ENCODE measurements at regions not wholly inside any gene's neighbourhood (a gene's known extent, or its start where the extent isn't known, plus 50 kb on each side); places are given as distances from the start of the nearest gene placed in this dataset.

- no peaks in the 10 kb centered on the region for H3K36me3 ChIP-seq (ENCODE audit: low read depth, low read length)
- CTCF ChIA-PET: interaction anchor here (0.9 kb wide), 1 partner anchor 173 kb away, joined by 4 read pairs; no protein-coding TSS in a partner anchor
These were observed 174.5 kb upstream of the TRPC4 start for GRCh38 chr13:38044067-38044466.

GRCh38 chr13:38042771-38043170, 173.2 kb upstream of the TRPC4 start:
- no peaks in the 10 kb centered on the region for H3K27me3 ChIP-seq (ENCODE audit: low read length)
- POLR2A ChIA-PET (ENCODE audit: unreplicated experiment): no interaction called here
- H3K36me3 ChIP-seq (ENCODE audit: low read depth, low read length): no peaks in the 10 kb centered on the region
- no peak overlapping the region for H3K9ac ChIP-seq (ENCODE audit: low read length)
- H3K4me2 ChIP-seq (ENCODE audit: low read length): no peak overlapping the region
- TF ChIP-seq CTCF (conservative IDR thresholded peaks at IDR 0.05; ENCODE audit: low read depth, low read length) (no peak), EZH2 (IDR thresholded peaks at IDR 0.05; ENCODE audit: low read length, unreplicated experiment) (no peak), EZH2phosphoT487 (IDR thresholded peaks at IDR 0.05; ENCODE audit: borderline replicate concordance, low read length) (no peak)
- H4K20me1 ChIP-seq (ENCODE audit: low read length): no peaks in the 10 kb centered on the region
- no peaks in the 10 kb centered on the region for H3K79me2 ChIP-seq (ENCODE audit: low read length)
- no peak for ATAC-seq
- H3K9me3 ChIP-seq (ENCODE audit: low read length): no peaks in the 10 kb centered on the region
- no peak overlapping the region for H2AFZ ChIP-seq (ENCODE audit: low read length)
- no peaks in the 10 kb centered on the region for H3K9me2 ChIP-seq (replicated peaks; ENCODE audit: low read length)
- no TSS peak for BruUV-seq (replicated peaks)
- H3K4me1 ChIP-seq (ENCODE audit: insufficient read depth, low read length): no peaks in the 10 kb centered on the region
- CTCF ChIA-PET: no interaction called here
- no peak overlapping the region for H3K4me3 ChIP-seq (ENCODE audit: low read length)
- intact Hi-C loops (cut with micrococcal nuclease): no loop called here
- H3K27ac ChIP-seq (ENCODE audit: low read length): no peak overlapping the region
- no peaks in the 10 kb centered on the region for H3F3A ChIP-seq (ENCODE audit: low read length, unreplicated experiment)
- DNase-seq: no peak

More at GRCh38 chr13:38044067-38044466, 174.5 kb upstream of the TRPC4 start:
- H3K27ac ChIP-seq (ENCODE audit: low read length): no peak overlapping the region
- H3K9ac ChIP-seq (ENCODE audit: low read length): no peak overlapping the region
- no peaks in the 10 kb centered on the region for H3K9me3 ChIP-seq (ENCODE audit: low read length)
- H2AFZ ChIP-seq (ENCODE audit: low read length): no peak overlapping the region
- POLR2A ChIA-PET (ENCODE audit: unreplicated experiment): no interaction called here
- no peak overlapping the region for H3K4me3 ChIP-seq (ENCODE audit: low read length)
- no peaks in the 10 kb centered on the region for H3F3A ChIP-seq (ENCODE audit: low read length, unreplicated experiment)
- ATAC-seq: no peak
- H3K4me2 ChIP-seq (ENCODE audit: low read length): no peak overlapping the region
- H3K4me1 ChIP-seq (ENCODE audit: insufficient read depth, low read length): no peaks in the 10 kb centered on the region
- H3K9me2 ChIP-seq (replicated peaks; ENCODE audit: low read length): no peaks in the 10 kb centered on the region
- no peak for DNase-seq
- intact Hi-C loops (cut with micrococcal nuclease): loop anchor here (2.0 kb wide), 1 partner anchor 403 kb away; no protein-coding TSS in a partner anchor
- no peaks in the 10 kb centered on the region for H3K27me3 ChIP-seq (ENCODE audit: low read length)
- no TSS peak for BruUV-seq (replicated peaks)
- no peaks in the 10 kb centered on the region for H4K20me1 ChIP-seq (ENCODE audit: low read length)
- no peaks in the 10 kb centered on the region for H3K79me2 ChIP-seq (ENCODE audit: low read length)
- TF ChIP-seq EZH2 (IDR thresholded peaks at IDR 0.05; ENCODE audit: low read length, unreplicated experiment) (no peak), EZH2phosphoT487 (IDR thresholded peaks at IDR 0.05; ENCODE audit: borderline replicate concordance, low read length) (no peak), CTCF (conservative IDR thresholded peaks at IDR 0.05; ENCODE audit: low read depth, low read length) (no peak)

GRCh38 chr13:38024431-38024830, 154.9 kb upstream of the TRPC4 start:
- Histone ChIP-seq H3K4me3 (ENCODE audit: low read length) (no peak overlapping the region), H3K9me2 (replicated peaks; ENCODE audit: low read length) (no peaks in the 10 kb centered on the region), H2AFZ (ENCODE audit: low read length) (no peak overlapping the region), H3K9me3 (ENCODE audit: low read length) (no peaks in the 10 kb centered on the region), H4K20me1 (ENCODE audit: low read length) (no peaks in the 10 kb centered on the region), H3K36me3 (ENCODE audit: low read depth, low read length) (no peaks in the 10 kb centered on the region), H3F3A (ENCODE audit: low read length, unreplicated experiment) (no peaks in the 10 kb centered on the region), H3K4me1 (ENCODE audit: insufficient read depth, low read length) (no peaks in the 10 kb centered on the region), H3K9ac (ENCODE audit: low read length) (no peak overlapping the region), H3K4me2 (ENCODE audit: low read length) (no peak overlapping the region), H3K27me3 (ENCODE audit: low read length) (no peaks in the 10 kb centered on the region), H3K79me2 (ENCODE audit: low read length) (no peaks in the 10 kb centered on the region), H3K27ac (ENCODE audit: low read length) (no peak overlapping the region)
- no TSS peak for BruUV-seq (replicated peaks)
- ChIA-PET CTCF (no interaction called here), POLR2A (ENCODE audit: unreplicated experiment) (no interaction called here)
- TF ChIP-seq EZH2 (IDR thresholded peaks at IDR 0.05; ENCODE audit: low read length, unreplicated experiment) (no peak), EZH2phosphoT487 (IDR thresholded peaks at IDR 0.05; ENCODE audit: borderline replicate concordance, low read length) (no peak), CTCF (conservative IDR thresholded peaks at IDR 0.05; ENCODE audit: low read depth, low read length) (no peak)
- ATAC-seq (no peak), DNase-seq (no peak)
- intact Hi-C loops (cut with micrococcal nuclease): no loop called here

All from PC-3 (cell line).